ENCODE measurements at regions not wholly inside any gene's neighbourhood (a gene's known extent, or its start where the extent isn't known, plus 50 kb on each side); places are given as distances from the start of the nearest gene placed in this dataset.

DNA sequence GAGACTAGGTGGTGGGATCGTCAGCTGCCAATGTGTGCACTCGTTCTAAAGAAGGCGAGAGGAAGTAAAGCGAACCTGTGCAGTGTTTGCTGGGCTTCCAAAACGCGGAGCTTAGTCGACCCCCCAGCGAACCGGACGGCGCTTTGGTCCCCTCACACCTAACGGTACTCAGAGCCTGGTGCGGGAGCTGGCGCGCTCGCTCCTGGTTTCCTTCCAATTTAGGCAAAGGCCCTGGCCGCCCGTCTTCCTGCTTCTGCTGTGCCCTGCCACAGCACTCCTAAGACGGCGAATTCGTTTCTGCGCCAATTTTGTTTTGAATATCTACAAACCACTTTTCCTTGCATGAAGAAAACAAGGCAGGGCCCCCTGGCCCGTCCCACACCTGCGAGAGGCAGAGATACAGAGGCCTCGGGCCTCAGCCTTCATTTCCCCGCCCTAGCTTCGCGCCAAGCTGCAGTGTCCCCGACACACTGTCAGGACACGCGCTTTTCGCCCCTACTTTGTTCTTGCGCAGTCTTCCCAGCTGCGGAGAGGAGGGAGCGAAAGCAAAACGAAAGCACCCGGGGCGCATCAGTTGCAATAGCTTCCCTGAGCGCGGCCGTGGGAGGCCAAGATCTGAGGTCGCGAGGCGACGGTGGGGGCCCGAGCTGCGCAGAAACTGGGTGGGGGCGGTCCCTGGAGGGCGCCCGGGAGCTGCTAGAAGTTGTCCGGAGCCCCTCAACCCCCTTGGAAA, 111.9 kb downstream of the KCNRG start:
- no peak for TF ChIP-seq CTCF (IDR thresholded peaks at IDR 0.05; ENCODE audit: low read depth, low read length)
- TF ChIP-seq POLR2A (IDR thresholded peaks at IDR 0.05; ENCODE audit: extremely low read depth, insufficient read length): no peak
- no peak for TF ChIP-seq MAX (IDR thresholded peaks at IDR 0.05; ENCODE audit: low read depth, low read length)
